Transverse colon (tissue), 4 donors: ENCODE measurements at regions not wholly inside any gene's neighbourhood (a gene's known extent, or its start where the extent isn't known, plus 50 kb on each side); places are given as distances from the start of the nearest gene placed in this dataset.
"Not testable (repeated sequence)": the region's sequence is repeated elsewhere in the genome, so short reads cannot be mapped to it uniquely, and the experiment has no call there.

ENCODE experiments used
- CTCF ChIP-seq, 5 experiments: fragments of 200-600 bp in 3 of 5; fragments of 450-650 bp in 2 of 5; sonication (generic) in 3 of 5; IDR thresholded peaks; 1 replicate in 2 of 5; 2 replicates in 3 of 5; pipeline ENCODE4 v1.5.1; 2016 to 2017; ENCODE audit warnings: antibody characterized with exemption in 5 of 5, inconsistent platforms in 3 of 5, mild to moderate bottlenecking in 2 of 5, moderate library complexity in 1 of 5
- POLR2A ChIP-seq: fragments of 450-650 bp; IDR thresholded peaks from one replicate; pipeline ENCODE4 v1.6.1; 2016; ENCODE audit warnings: antibody characterized with exemption, mild to moderate bottlenecking, moderate library complexity
- POLR2AphosphoS5 ChIP-seq, 3 donors: sonication (generic); formaldehyde crosslinking; IDR thresholded peaks; one replicate each; pipeline ENCODE4 v1.6.1; 2016; ENCODE audit warnings: antibody characterized with exemption in 3 of 3

GRCh38 chr3:168779970-168780645 lies 684.4 kb upstream of the GOLIM4 start:
- not testable (repeated sequence) for TF ChIP-seq CTCF (IDR thresholded peaks at IDR 0.05); POLR2AphosphoS5 (IDR thresholded peaks at IDR 0.05); POLR2A
